ENCODE measurements at regions not wholly inside any gene's neighbourhood (a gene's known extent, or its start where the extent isn't known, plus 50 kb on each side); places are given as distances from the start of the nearest gene placed in this dataset.

DNA sequence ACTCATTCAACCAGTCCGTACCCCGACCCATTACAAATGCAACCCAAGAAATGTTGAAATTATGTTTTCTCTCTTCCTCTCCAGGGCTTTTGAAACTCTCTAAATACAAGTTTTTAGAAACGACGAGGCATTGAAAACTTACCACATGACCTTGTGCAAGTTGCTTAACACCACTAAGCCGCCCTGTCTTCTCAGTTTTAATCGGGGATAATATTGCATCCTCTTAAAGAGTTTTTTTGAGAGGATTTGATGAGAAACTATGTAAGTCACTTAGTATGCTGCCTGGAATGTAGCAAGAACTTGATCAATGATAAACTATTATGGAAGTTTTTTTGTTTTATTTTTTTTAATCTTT lies 149.0 kb upstream of the FAM20A start:
- TF ChIP-seq, protein P1, sequence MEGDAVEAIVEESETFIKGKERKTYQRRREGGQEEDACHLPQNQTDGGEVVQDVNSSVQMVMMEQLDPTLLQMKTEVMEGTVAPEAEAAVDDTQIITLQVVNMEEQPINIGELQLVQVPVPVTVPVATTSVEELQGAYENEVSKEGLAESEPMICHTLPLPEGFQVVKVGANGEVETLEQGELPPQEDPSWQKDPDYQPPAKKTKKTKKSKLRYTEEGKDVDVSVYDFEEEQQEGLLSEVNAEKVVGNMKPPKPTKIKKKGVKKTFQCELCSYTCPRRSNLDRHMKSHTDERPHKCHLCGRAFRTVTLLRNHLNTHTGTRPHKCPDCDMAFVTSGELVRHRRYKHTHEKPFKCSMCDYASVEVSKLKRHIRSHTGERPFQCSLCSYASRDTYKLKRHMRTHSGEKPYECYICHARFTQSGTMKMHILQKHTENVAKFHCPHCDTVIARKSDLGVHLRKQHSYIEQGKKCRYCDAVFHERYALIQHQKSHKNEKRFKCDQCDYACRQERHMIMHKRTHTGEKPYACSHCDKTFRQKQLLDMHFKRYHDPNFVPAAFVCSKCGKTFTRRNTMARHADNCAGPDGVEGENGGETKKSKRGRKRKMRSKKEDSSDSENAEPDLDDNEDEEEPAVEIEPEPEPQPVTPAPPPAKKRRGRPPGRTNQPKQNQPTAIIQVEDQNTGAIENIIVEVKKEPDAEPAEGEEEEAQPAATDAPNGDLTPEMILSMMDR (IDR thresholded peaks at IDR 0.05): no peak
- TF ChIP-seq POLR2AphosphoS5 (IDR thresholded peaks at IDR 0.05; ENCODE audit: insufficient read depth in 1 of 2, low read depth in 1 of 2): no peak

Measured in vagina (tissue), 2 donors.